Mesothelial cell of epicardium (in vitro differentiated cells): ENCODE measurements at regions not wholly inside any gene's neighbourhood (a gene's known extent, or its start where the extent isn't known, plus 50 kb on each side); places are given as distances from the start of the nearest gene placed in this dataset.

Experiments
- DNase-seq, 2 experiments: peaks; one replicate each; pipeline ENCODE4 v3.0.0; 2021; ENCODE audit warnings: low spot score in 2 of 2; ENCODE audit not compliant: unreplicated experiment in 2 of 2
- H3K27ac Mint-ChIP-seq: 2 replicates; pipeline ENCODE4 v1.8.0; 2021; ENCODE audit warnings: mixed read lengths
- H3K27me3 Mint-ChIP-seq: 2 replicates; pipeline ENCODE4 v1.8.0; 2021; ENCODE audit warnings: low read depth, mixed read lengths
- H3K36me3 Mint-ChIP-seq: 2 replicates; pipeline ENCODE4 v1.8.0; 2021; ENCODE audit warnings: mixed read lengths
- H3K4me1 Mint-ChIP-seq: 2 replicates; pipeline ENCODE4 v1.8.0; 2021; ENCODE audit warnings: mixed read lengths
- H3K4me3 Mint-ChIP-seq: 2 replicates; pipeline ENCODE4 v1.8.0; 2021; ENCODE audit warnings: mild to moderate bottlenecking, moderate library complexity, mixed read lengths
- H3K9me3 Mint-ChIP-seq: 2 replicates; pipeline ENCODE4 v1.8.0; 2021; ENCODE audit warnings: mixed read lengths
- CTCF ChIP-seq: fragments of 200-600 bp; sonication (generic); IDR thresholded peaks from one replicate; pipeline ENCODE4 v1.5.0; 2021; ENCODE audit warnings: antibody characterized with exemption; ENCODE audit not compliant: unreplicated experiment

DNA sequence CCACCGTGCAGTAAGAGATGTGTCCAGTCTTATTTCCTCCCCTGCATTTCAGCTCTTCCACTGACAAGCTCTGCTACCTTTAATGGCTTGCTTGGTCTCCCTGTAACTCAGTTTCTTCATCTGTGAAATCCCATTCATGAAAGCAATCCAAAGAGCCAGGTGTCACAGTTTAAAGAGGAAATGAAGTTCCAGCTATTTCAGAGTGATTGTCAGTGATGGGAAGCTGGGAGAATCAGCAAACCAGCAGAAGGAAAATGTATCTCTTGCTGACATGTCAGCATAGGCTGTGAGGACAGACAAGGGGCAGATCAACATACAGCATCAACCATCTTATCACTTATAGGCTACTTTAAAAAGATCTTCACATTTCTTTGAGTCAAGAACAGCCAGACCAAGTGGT is 445.3 kb downstream of the ADRA2A start:
- no peak overlapping the region for H3K27ac Mint-ChIP-seq
- H3K4me1 Mint-ChIP-seq: no peaks in the 10 kb centered on the region
- no peaks in the 10 kb centered on the region for H3K9me3 Mint-ChIP-seq
- no peak for DNase-seq
- TF ChIP-seq CTCF: no peak
- H3K27me3 Mint-ChIP-seq: peaks cover 20% of the 10 kb centered on the region
- H3K36me3 Mint-ChIP-seq: no peaks in the 10 kb centered on the region
- no peak overlapping the region for H3K4me3 Mint-ChIP-seq

DNA sequence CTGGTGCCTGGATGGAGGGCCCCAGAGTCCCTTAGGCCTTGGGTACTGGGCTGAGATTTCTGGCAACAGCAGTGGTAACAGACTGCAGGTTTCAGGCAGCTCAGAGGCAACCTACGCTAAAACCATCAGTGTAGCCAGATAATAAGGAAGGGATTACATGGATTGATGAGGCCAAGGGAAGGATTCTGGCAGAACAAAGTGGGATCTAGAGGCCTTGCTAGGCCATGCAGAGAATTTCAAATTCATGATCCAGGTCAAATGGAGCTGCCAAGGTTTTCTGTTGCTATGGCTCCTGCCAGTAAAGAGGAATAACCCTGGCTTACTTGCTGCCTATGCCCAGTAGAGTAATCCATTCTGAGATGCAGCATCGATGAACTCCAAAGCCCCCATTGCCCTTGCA is 445.7 kb downstream of the ADRA2A start:
- Mint-ChIP-seq H3K4me3 (no peak overlapping the region), H3K27me3 (peaks cover 20% of the 10 kb centered on the region), H3K36me3 (no peaks in the 10 kb centered on the region), H3K4me1 (no peaks in the 10 kb centered on the region), H3K9me3 (no peaks in the 10 kb centered on the region), H3K27ac (no peak overlapping the region)
- DNase-seq: no peak
- no peak for TF ChIP-seq CTCF

DNA sequence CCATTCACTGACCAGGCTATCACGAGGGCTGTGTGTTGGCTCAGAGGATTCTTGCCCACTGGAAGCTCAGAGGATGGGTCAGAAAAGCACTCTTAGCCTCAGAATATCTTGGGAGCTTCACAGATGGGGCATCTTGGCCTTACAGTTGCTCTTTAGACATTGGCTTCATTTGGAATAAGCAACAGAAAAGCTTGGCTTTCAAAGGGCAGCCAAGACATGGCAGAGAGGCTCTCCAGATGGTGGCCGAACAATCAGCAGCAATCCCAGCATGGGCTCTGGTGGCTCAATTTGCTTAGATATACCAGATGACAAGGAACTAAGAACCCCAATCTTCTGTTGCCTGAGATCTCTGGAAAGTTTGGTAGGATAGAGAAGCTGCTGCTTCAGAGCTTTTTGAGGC is 446.2 kb downstream of the ADRA2A start:
- no peaks in the 10 kb centered on the region for H3K9me3 Mint-ChIP-seq
- no peak overlapping the region for H3K27ac Mint-ChIP-seq
- no peaks in the 10 kb centered on the region for H3K4me1 Mint-ChIP-seq
- DNase-seq: no peak
- H3K4me3 Mint-ChIP-seq: no peak overlapping the region
- peaks cover 18% of the 10 kb centered on the region for H3K27me3 Mint-ChIP-seq
- no peaks in the 10 kb centered on the region for H3K36me3 Mint-ChIP-seq
- no peak for TF ChIP-seq CTCF

DNA sequence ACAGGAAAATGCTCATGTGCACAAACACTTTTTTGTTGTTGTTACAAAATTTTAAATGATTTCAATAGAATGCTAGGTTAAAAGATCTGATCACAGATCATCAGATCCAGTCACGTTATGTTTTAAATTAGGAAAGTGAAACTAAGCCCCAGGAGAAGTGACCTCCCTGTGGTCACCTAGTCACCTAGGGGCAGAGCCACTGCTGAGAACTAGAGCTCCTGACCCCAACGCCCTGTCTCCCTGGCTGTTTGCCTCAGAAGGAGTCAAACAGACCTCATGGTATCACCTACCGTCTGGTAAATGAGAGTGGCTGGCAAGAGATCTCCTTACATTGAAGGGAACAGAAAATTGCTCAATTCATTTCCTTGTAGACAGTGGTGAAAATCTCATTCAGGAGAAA is 447.3 kb downstream of the ADRA2A start:
- Mint-ChIP-seq H3K36me3 (no peaks in the 10 kb centered on the region), H3K9me3 (no peaks in the 10 kb centered on the region), H3K4me3 (no peak overlapping the region), H3K27me3 (peaks cover 18% of the 10 kb centered on the region), H3K27ac (no peak overlapping the region), H3K4me1 (no peaks in the 10 kb centered on the region)
- no peak for TF ChIP-seq CTCF
- DNase-seq: no peak

- no peak for DNase-seq
- Mint-ChIP-seq H3K4me1 (no peaks in the 10 kb centered on the region), H3K9me3 (no peaks in the 10 kb centered on the region), H3K27me3 (peaks cover 10% of the 10 kb centered on the region), H3K36me3 (no peaks in the 10 kb centered on the region), H3K4me3 (no peak overlapping the region), H3K27ac (no peak overlapping the region)
- no peak for TF ChIP-seq CTCF
These were observed 448.9 kb downstream of the ADRA2A start for GRCh38 chr10:111525696-111526095.

GRCh38 chr10:111531690-111532089 is 454.9 kb downstream of the ADRA2A start:
- Mint-ChIP-seq H3K27me3 (peaks cover 9% of the 10 kb centered on the region), H3K4me1 (no peaks in the 10 kb centered on the region), H3K36me3 (no peaks in the 10 kb centered on the region), H3K9me3 (peaks cover 3% of the 10 kb centered on the region), H3K27ac (no peak overlapping the region), H3K4me3 (no peak overlapping the region)
- no peak for DNase-seq
- TF ChIP-seq CTCF: no peak
